ENCODE measurements at regions not wholly inside any gene's neighbourhood (a gene's known extent, or its start where the extent isn't known, plus 50 kb on each side); places are given as distances from the start of the nearest gene placed in this dataset.

- H3K36me3 ChIP-seq, result no peaks in the 10 kb centered on the region
- H3K4me3 ChIP-seq, result no peak overlapping the region
- no peaks in the 10 kb centered on the region for H3K4me1 ChIP-seq
- ATAC-seq (ENCODE audit: low FRiP score in 2 of 2) (no peak), DNase-seq (no peak)
- TF ChIP-seq CTCF (IDR thresholded peaks at IDR 0.05) (no peak), POLR2AphosphoS5 (IDR thresholded peaks at IDR 0.05) (no peak), EP300 (IDR thresholded peaks at IDR 0.05) (no peak), POLR2A (IDR thresholded peaks at IDR 0.05) (no peak)
- H3K27me3 ChIP-seq, result no peaks in the 10 kb centered on the region
- H3K27ac ChIP-seq, result no peak overlapping the region
- 85 to 89% methylated on average over 11 of the region's 11 CpGs for WGBS, 2 donors
- no peaks in the 10 kb centered on the region for H3K9me3 ChIP-seq
Observed at GRCh38 chr10:78629773-78630172, 439.0 kb upstream of the ZMIZ1 start.

DNA sequence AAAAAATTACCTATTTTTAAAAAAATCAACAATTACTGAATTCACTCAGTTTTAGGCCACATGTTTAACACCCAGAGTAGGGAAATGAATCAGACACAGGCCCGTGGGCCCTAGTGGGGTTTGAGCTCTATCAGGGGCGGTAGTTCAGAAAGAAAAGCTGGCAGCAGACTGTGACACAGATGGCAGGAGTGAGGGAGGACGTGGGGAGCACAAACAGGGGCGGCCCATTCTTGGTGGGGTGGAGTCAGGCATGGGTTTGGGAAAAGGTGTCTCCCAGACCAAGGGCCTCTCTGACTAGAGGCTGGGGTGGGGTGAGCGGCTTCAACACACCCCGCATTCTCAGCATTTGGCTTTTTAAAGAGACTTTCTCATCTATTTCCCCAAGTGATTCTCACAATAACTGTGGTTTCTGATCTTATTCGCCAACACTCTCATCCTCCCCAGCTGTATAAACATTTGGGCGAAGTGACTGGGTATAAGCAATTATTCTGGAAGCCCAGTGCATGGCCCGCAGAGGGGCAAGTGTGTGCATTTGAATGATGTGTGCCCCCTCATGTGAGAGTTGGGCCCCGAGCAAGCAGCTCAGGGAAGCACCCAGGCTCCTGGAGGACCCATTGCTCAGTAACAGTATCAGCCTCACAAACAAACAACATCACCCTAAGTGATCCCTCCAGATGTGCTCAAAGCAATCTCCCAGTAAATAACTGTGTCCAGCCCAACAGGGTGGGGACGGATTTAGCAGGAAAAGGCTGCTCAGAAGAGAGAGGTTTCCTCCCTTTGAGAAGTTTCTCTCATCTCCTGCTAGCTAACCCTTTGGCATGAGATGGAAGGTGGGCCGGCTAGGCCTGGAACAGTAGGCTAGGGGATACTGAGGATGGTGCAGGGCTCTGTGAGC, 437.6 kb upstream of the ZMIZ1 start:
- no peaks in the 10 kb centered on the region for H3K27me3 ChIP-seq
- DNase-seq, result no peak
- H3K4me3 ChIP-seq, result no peak overlapping the region
- no peaks in the 10 kb centered on the region for H3K4me1 ChIP-seq
- H3K27ac ChIP-seq, result no peak overlapping the region
- no peaks in the 10 kb centered on the region for H3K9me3 ChIP-seq
- WGBS, 2 donors, result 73 to 81% methylated on average over 11 to 12 of the region's 12 CpGs
- peak in 1 of 2 donors; percentile 64 for ATAC-seq (ENCODE audit: low FRiP score in 2 of 2)
- TF ChIP-seq CTCF (IDR thresholded peaks at IDR 0.05) (no peak), POLR2A (IDR thresholded peaks at IDR 0.05) (no peak), EP300 (IDR thresholded peaks at IDR 0.05) (no peak)
- no peaks in the 10 kb centered on the region for H3K36me3 ChIP-seq

GRCh38 chr10:78634389-78634815, 434.4 kb upstream of the ZMIZ1 start:
- no peak overlapping the region for H3K27ac ChIP-seq
- H3K4me3 ChIP-seq, result no peak overlapping the region
- no peaks in the 10 kb centered on the region for H3K27me3 ChIP-seq
- 69 to 74% methylated on average over 2 of the region's 2 CpGs for WGBS, 2 donors
- no peaks in the 10 kb centered on the region for H3K36me3 ChIP-seq
- H3K4me1 ChIP-seq, result no peaks in the 10 kb centered on the region
- TF ChIP-seq EP300 (IDR thresholded peaks at IDR 0.05), result no peak
- no peak for TF ChIP-seq POLR2AphosphoS5 (IDR thresholded peaks at IDR 0.05)
- no peak for TF ChIP-seq CTCF (IDR thresholded peaks at IDR 0.05)
- TF ChIP-seq POLR2A (IDR thresholded peaks at IDR 0.05), result no peak
- H3K9me3 ChIP-seq, result no peaks in the 10 kb centered on the region
- DNase-seq (no peak), ATAC-seq (ENCODE audit: low FRiP score in 2 of 2) (peak in 1 of 2 donors; percentile 54)

DNA sequence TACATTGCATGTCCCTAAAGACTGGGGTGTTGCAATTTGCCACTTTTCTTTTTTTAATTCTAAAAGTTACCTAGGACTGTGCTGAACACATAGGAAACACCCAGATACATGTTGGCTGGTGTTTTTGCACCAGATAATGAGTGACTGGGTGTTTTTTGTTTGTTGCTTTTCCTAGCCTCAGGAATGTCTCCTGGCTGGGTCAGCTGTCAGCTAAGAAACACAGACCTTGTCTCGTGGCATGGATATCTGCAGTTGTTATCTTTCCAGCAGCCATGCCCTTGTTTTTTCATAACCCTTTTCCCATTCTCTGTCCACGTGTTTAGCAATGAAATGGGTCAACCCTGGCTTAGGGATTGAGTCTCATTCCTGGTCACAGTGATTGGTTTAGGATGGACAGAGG, 433.9 kb upstream of the ZMIZ1 start:
- H3K27ac ChIP-seq, result no peak overlapping the region
- 39 to 40% methylated on average over 2 of the region's 2 CpGs for WGBS, 2 donors
- H3K4me3 ChIP-seq, result no peak overlapping the region
- H3K9me3 ChIP-seq, result no peaks in the 10 kb centered on the region
- H3K4me1 ChIP-seq, result no peaks in the 10 kb centered on the region
- DNase-seq (no peak), ATAC-seq (ENCODE audit: low FRiP score in 2 of 2) (peak in 1 of 2 donors; percentile 30)
- TF ChIP-seq EP300 (IDR thresholded peaks at IDR 0.05), result no peak
- no peak for TF ChIP-seq CTCF (IDR thresholded peaks at IDR 0.05)
- no peak for TF ChIP-seq POLR2A (IDR thresholded peaks at IDR 0.05)
- no peak for TF ChIP-seq POLR2AphosphoS5 (IDR thresholded peaks at IDR 0.05)
- no peaks in the 10 kb centered on the region for H3K36me3 ChIP-seq
- no peaks in the 10 kb centered on the region for H3K27me3 ChIP-seq

DNA sequence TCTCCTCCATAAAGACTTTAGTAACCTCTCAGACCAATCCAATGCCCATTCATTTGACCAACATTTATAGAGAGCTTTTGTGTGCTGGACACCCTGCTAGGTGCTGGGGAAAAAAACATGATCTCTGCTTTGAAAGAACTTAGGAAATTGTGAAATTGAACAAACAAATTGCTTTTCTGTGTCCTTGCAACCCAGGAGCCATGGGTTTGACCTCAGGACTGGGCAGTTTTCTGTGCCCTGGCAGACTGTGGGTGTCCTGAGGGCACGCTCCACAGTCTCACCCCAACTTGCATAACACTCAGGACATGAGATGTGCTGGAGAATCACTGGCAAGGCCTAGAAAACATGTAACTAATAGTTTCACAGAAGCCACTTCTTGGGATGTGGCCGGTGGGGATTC, 429.1 kb upstream of the ZMIZ1 start:
- no peak for TF ChIP-seq POLR2A (IDR thresholded peaks at IDR 0.05)
- no peak for TF ChIP-seq CTCF (IDR thresholded peaks at IDR 0.05)
- TF ChIP-seq POLR2AphosphoS5 (IDR thresholded peaks at IDR 0.05), result no peak
- TF ChIP-seq EP300 (IDR thresholded peaks at IDR 0.05), result no peak
- Histone ChIP-seq H3K9me3 (no peaks in the 10 kb centered on the region), H3K4me1 (no peaks in the 10 kb centered on the region), H3K36me3 (no peaks in the 10 kb centered on the region), H3K27ac (no peak overlapping the region), H3K4me3 (no peak overlapping the region), H3K27me3 (no peaks in the 10 kb centered on the region)
- 81 to 100% methylated on average over 2 of the region's 2 CpGs for WGBS, 2 donors
- DNase-seq (no peak), ATAC-seq (ENCODE audit: low FRiP score in 2 of 2) (no peak)
